Kidney (tissue), 13 donors: ENCODE measurements at regions not wholly inside any gene's neighbourhood (a gene's known extent, or its start where the extent isn't known, plus 50 kb on each side); places are given as distances from the start of the nearest gene placed in this dataset.

Experiments
- DNase-seq, 5 donors: peaks; one replicate each; pipeline ENCODE4 v3.0.0-alpha.2; 2013 to 2020
- FAIRE-seq: peaks from 2 replicates; lab custom pipeline; 2012; peaks lifted over from hg19 to GRCh38; lab: Jason Lieb, UNC
- H3K27ac ChIP-seq, 2 donors: one replicate each; pipeline ENCODE4 v1.7.0; 2013; ENCODE audit warnings: low read depth in 2 of 2, low read length in 2 of 2, inconsistent platforms in 1 of 2
- H3K27me3 ChIP-seq: one replicate; pipeline ENCODE4 v1.7.1; 2013; ENCODE audit warnings: low read length, inconsistent platforms; ENCODE audit not compliant: control insufficient read depth, insufficient read depth
- H3K36me3 ChIP-seq, 3 donors: one replicate each; pipeline versions ENCODE4 v1.7.0 to v1.7.1; 2013; ENCODE audit warnings: low read length in 3 of 3, control low read depth in 1 of 3, inconsistent platforms in 1 of 3; ENCODE audit not compliant: insufficient read depth in 3 of 3, control insufficient read depth in 2 of 3
- H3K4me1 ChIP-seq, 3 donors: one replicate each; pipeline versions ENCODE4 v1.7.0 to v1.7.1; 2013; ENCODE audit warnings: low read length in 3 of 3, inconsistent platforms in 1 of 3, low read depth in 1 of 3; ENCODE audit not compliant: control insufficient read depth in 2 of 3, insufficient read depth in 2 of 3
- H3K4me3 ChIP-seq, 3 donors: one replicate each; pipeline versions ENCODE4 v1.7.0 to v1.8.1; 2013; ENCODE audit warnings: low read length in 3 of 3, control low read depth in 1 of 3, inconsistent platforms in 1 of 3
- H3K9ac ChIP-seq, 3 donors: one replicate each; pipeline versions ENCODE4 v1.7.0 to v1.7.1; 2013; ENCODE audit warnings: low read length in 3 of 3, control low read depth in 1 of 3, inconsistent platforms in 1 of 3
- H3K9me3 ChIP-seq, 3 donors: one replicate each; pipeline versions ENCODE4 v1.7.0 to v1.7.1; 2013; ENCODE audit warnings: low read length in 3 of 3, control low read depth in 1 of 3, inconsistent platforms in 1 of 3; ENCODE audit not compliant: control insufficient read depth in 2 of 3, insufficient read depth in 1 of 3
- CTCF ChIP-seq: IDR thresholded peaks from 3 replicates; pipeline ENCODE4 v1.5.1; 2012; ENCODE audit warnings: mild to moderate bottlenecking, moderate library complexity, borderline replicate concordance; ENCODE audit not compliant: insufficient read depth; ENCODE audit errors: extremely low read depth
- intact Hi-C: fragments of 100-400 bp; cut with DNase I; formaldehyde crosslinking; loops from one replicate; pipeline ENCODE4 v1.11.1; 2022
- donor health status: control.
- donor health status: control.
- donor health status: control.
- donor health status: control.
- donor health status: control.
- donor health status: DM: yes; HTN: yes; CAD: no.
- donor health status: Normal renal cell carcinoma (clear cell type).

GRCh38 chr2:217031445-217031844 lies 171.6 kb upstream of the TNP1 start:
- peaks cover 0 to 6% (median 0%) of the 10 kb centered on the region in 3 donors for H3K4me1 ChIP-seq
- H3K4me3 ChIP-seq: no peak overlapping the region
- H3K9me3 ChIP-seq: no peaks in the 10 kb centered on the region
- intact Hi-C loops: no loop called here
- no peaks in the 10 kb centered on the region for H3K36me3 ChIP-seq
- no peak for DNase-seq
- no peaks in the 10 kb centered on the region for H3K27me3 ChIP-seq
- no peak for TF ChIP-seq CTCF
- H3K27ac ChIP-seq: no peak overlapping the region
- H3K9ac ChIP-seq: no peak overlapping the region
- FAIRE-seq: no peak

DNA sequence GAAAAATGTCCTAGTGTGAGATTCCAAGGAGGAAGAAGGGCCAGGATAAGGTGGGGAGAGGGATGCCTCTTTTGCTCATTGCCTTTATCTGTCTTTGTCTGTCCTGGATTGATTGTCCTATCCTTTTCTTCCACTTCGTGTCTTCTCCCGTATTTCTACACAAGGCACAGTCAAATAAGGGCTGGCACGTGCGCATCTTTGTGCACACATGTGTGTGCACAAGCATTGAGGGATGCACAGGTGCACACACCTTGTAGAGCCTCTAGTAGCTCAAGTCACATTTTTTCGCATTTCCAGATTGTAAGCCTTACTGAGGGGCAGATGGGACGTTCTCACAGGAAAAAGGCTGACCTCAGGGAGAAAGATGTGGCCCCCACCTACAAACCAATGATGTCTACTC lies 170.2 kb upstream of the TNP1 start:
- no peaks in the 10 kb centered on the region for H3K36me3 ChIP-seq
- no peak overlapping the region for H3K27ac ChIP-seq
- H3K27me3 ChIP-seq: no peaks in the 10 kb centered on the region
- no peak overlapping the region for H3K4me3 ChIP-seq
- intact Hi-C loops: no loop called here
- DNase-seq (no peak), FAIRE-seq (no peak)
- TF ChIP-seq CTCF: no peak
- no peak overlapping the region for H3K9ac ChIP-seq
- no peaks in the 10 kb centered on the region for H3K4me1 ChIP-seq
- no peaks in the 10 kb centered on the region for H3K9me3 ChIP-seq

DNA sequence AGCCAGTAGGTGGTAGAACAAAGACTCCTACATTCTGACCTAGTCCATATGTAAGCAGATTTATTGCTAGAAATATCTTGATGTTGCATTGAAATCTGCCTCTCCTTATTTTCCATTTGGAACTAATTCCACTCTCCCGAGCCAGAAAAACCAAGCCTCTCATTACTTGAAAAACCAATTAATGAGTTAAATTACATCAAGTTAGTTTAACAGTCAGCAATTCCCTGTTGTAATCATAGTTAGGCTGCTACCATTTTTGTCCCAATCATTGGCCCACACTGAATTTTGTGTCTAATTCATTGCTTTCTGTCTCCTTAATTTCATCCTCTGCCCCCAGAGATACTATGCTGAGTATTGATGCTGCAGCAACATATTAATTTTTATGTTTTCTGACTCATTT lies 168.3 kb upstream of the TNP1 start:
- no peak for FAIRE-seq
- Histone ChIP-seq H3K9ac (no peak overlapping the region), H3K4me1 (no peaks in the 10 kb centered on the region), H3K9me3 (no peaks in the 10 kb centered on the region), H3K4me3 (no peak overlapping the region), H3K27ac (no peak overlapping the region), H3K36me3 (no peaks in the 10 kb centered on the region), H3K27me3 (no peaks in the 10 kb centered on the region)
- intact Hi-C loops: no loop called here
- TF ChIP-seq CTCF: no peak
- DNase-seq: no peak

- H3K27ac ChIP-seq: no peak overlapping the region
- no peaks in the 10 kb centered on the region for H3K4me1 ChIP-seq
- no peaks in the 10 kb centered on the region for H3K27me3 ChIP-seq
- DNase-seq (no peak), FAIRE-seq (no peak)
- H3K4me3 ChIP-seq: no peak overlapping the region
- intact Hi-C loops: no loop called here
- H3K9ac ChIP-seq: no peak overlapping the region
- H3K36me3 ChIP-seq: no peaks in the 10 kb centered on the region
- no peaks in the 10 kb centered on the region for H3K9me3 ChIP-seq
- TF ChIP-seq CTCF: no peak
These were observed 167.6 kb upstream of the TNP1 start for GRCh38 chr2:217027414-217027813.
